ENCODE measurements at regions not wholly inside any gene's neighbourhood (a gene's known extent, or its start where the extent isn't known, plus 50 kb on each side); places are given as distances from the start of the nearest gene placed in this dataset.

- peak; percentile 29 to 34 (median 33) for TF ChIP-seq CTCF (IDR thresholded peaks at IDR 0.05; ENCODE audit: unreplicated experiment in 3 of 3)
- Mint-ChIP-seq H3K36me3 (ENCODE audit: low read depth) (no peaks in the 10 kb centered on the region), H3K4me1 (peaks cover 4% of the 10 kb centered on the region), H3K27me3 (ENCODE audit: low read depth) (no peaks in the 10 kb centered on the region), H3K4me3 (no peak overlapping the region), H3K9me3 (no peaks in the 10 kb centered on the region), H3K27ac (no peak overlapping the region)
These were observed 151.8 kb downstream of the CCNG2 start for GRCh38 chr4:77308843-77309242.

- no peaks in the 10 kb centered on the region for H3K36me3 Mint-ChIP-seq (ENCODE audit: low read depth)
- no peak overlapping the region for H3K27ac Mint-ChIP-seq
- peaks cover 4% of the 10 kb centered on the region for H3K4me1 Mint-ChIP-seq
- no peaks in the 10 kb centered on the region for H3K27me3 Mint-ChIP-seq (ENCODE audit: low read depth)
- no peaks in the 10 kb centered on the region for H3K9me3 Mint-ChIP-seq
- TF ChIP-seq CTCF (IDR thresholded peaks at IDR 0.05; ENCODE audit: unreplicated experiment in 3 of 3), result no peak
- H3K4me3 Mint-ChIP-seq, result no peak overlapping the region
These were observed 152.5 kb downstream of the CCNG2 start for GRCh38 chr4:77309496-77309895.

DNA sequence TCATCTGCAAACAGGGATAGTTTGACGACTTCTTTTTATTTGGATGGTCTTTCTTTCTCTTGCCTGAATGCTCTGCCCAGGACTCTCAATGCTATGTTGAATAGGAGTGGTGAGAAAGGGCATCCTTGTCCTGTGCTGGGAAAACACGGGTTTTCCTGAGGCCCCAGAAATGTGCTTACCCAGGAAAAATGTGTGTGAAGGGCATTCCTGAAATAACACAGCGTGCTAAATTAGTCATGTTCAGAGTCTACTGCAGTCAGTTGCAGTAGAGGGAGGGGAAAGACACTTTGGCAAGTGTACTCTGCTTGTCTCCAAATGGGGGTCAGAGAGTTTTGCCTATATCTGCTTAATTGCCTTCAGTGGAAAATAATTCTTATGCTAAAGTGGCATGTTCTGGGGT lies 153.9 kb downstream of the CCNG2 start:
- Mint-ChIP-seq H3K4me3 (no peak overlapping the region), H3K9me3 (no peaks in the 10 kb centered on the region), H3K4me1 (peaks cover 4% of the 10 kb centered on the region), H3K27me3 (ENCODE audit: low read depth) (no peaks in the 10 kb centered on the region), H3K36me3 (ENCODE audit: low read depth) (no peaks in the 10 kb centered on the region), H3K27ac (peak overlapping the region in 1 of 3 experiments; percentile 77)
- TF ChIP-seq CTCF (IDR thresholded peaks at IDR 0.05; ENCODE audit: unreplicated experiment in 3 of 3), result no peak

DNA sequence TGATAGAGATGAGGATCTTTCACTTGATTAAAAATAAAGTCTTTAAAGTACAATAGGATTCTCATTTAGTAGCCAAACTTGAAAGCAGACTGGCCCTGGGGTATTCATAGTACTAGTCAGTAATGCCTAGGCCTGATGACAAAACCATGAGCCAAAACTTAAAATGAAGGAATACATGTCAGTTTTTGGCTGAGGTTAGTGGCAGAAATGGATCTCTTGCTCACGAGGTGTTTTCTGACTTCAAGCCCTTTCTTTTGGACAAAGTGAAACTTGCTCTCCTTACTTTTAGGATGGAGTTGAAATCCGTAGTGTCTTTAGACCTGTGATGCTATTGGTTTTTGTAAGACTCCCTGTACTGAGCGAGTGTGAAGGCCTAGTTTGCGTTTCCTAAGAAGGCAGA lies 157.7 kb downstream of the CCNG2 start:
- H3K9me3 Mint-ChIP-seq, result peaks cover 12% of the 10 kb centered on the region
- TF ChIP-seq CTCF (IDR thresholded peaks at IDR 0.05; ENCODE audit: unreplicated experiment in 3 of 3), result no peak
- no peak overlapping the region for H3K27ac Mint-ChIP-seq
- H3K4me1 Mint-ChIP-seq, result peaks cover 4% of the 10 kb centered on the region
- H3K4me3 Mint-ChIP-seq, result no peak overlapping the region
- no peaks in the 10 kb centered on the region for H3K27me3 Mint-ChIP-seq (ENCODE audit: low read depth)
- no peaks in the 10 kb centered on the region for H3K36me3 Mint-ChIP-seq (ENCODE audit: low read depth)

DNA sequence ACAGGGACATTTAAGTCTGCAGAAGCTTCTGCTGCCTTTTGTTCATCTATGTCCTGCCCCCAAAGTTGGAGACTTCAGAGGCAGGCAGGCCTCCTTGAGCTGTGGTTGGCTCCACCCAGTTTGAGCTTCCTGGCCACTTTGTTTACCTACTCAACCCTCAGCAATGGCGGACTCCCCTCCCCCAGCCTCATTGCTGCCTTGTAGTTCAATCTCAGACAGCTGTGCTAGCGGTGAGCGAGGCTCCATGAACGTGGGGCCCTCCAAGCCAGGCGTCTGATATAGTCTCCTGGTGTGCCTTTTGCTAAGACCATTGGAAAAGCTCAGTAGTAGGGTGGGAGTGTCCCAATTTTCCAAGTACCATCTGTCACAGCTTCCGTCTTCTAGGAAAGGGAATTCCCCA lies 170.1 kb downstream of the CCNG2 start:
- Mint-ChIP-seq H3K4me3 (no peak overlapping the region), H3K9me3 (peaks cover 30% of the 10 kb centered on the region), H3K36me3 (ENCODE audit: low read depth) (no peaks in the 10 kb centered on the region), H3K27ac (no peak overlapping the region), H3K4me1 (no peaks in the 10 kb centered on the region), H3K27me3 (ENCODE audit: low read depth) (no peaks in the 10 kb centered on the region)
- no peak for TF ChIP-seq CTCF (IDR thresholded peaks at IDR 0.05; ENCODE audit: unreplicated experiment in 3 of 3)

DNA sequence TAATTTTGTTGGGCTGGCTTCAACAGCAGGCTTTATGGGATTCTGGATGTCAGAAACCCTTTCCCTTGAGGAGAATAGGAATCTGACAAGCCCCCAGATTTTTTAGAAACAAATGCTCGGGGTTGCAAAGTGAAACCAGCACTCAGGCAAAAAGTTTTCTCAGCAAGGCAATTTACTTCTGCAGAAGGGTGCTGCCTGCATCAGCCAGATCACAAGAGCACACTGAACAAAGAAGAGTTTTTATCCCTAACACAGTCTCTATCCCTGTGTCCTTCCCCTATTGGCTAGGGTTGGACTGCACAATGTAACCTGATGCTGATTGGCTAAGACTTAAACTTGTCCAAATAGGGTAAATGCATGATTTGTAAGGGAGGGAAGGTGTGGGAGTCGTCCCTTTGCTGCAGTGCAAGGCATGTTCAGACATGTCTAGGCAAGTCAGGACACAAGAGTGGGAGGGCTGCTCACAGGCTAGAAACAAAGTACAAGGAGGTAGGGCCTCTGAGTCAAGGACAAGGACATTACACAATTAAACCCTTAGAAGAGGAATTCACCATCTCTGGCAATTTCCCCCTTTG lies 175.8 kb downstream of the CCNG2 start:
- Mint-ChIP-seq H3K27me3 (ENCODE audit: low read depth) (peaks cover 5% of the 10 kb centered on the region), H3K4me1 (no peaks in the 10 kb centered on the region), H3K27ac (peak overlapping the region in 1 of 3 experiments; percentile 28), H3K36me3 (ENCODE audit: low read depth) (peaks cover 3% of the 10 kb centered on the region), H3K4me3 (no peak overlapping the region), H3K9me3 (peaks cover 30% of the 10 kb centered on the region)
- TF ChIP-seq CTCF (IDR thresholded peaks at IDR 0.05; ENCODE audit: unreplicated experiment in 3 of 3), result no peak
